ENCODE measurements at regions not wholly inside any gene's neighbourhood (a gene's known extent, or its start where the extent isn't known, plus 50 kb on each side); places are given as distances from the start of the nearest gene placed in this dataset.
"Not testable (repeated sequence)": the region's sequence is repeated elsewhere in the genome, so short reads cannot be mapped to it uniquely, and the experiment has no call there.

DNA sequence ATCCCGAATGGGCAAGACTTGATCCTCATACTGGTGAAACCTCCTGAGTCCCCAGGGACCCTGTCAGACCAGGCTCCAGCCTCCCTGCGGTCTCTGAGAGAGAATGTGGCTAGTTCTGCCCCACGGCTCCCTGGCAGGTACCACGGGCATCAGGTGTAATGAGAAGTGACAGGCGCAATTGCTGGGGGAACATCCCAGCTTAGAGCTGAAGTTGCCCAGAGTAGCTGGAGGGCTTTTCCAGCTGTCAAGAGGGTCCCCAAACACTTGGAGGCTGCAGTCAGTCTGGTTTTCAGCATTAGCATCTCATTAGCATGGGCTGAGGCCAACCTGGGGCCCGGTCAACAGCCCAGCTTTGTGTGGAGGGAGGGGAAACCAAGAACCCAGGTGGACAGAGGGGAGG lies 100.0 kb upstream of the TMEM132E start:
- 60 to 66% methylated on average over 4 to 6 of the region's 6 CpGs for WGBS, 2 donors
- no peaks in the 10 kb centered on the region for H3K9me3 ChIP-seq
- H3K36me3 ChIP-seq, result no peaks in the 10 kb centered on the region
- DNase-seq (no peak), ATAC-seq (ENCODE audit: low FRiP score in 2 of 2) (no peak)
- H3K4me3 ChIP-seq, result no peak overlapping the region
- TF ChIP-seq, protein P1, sequence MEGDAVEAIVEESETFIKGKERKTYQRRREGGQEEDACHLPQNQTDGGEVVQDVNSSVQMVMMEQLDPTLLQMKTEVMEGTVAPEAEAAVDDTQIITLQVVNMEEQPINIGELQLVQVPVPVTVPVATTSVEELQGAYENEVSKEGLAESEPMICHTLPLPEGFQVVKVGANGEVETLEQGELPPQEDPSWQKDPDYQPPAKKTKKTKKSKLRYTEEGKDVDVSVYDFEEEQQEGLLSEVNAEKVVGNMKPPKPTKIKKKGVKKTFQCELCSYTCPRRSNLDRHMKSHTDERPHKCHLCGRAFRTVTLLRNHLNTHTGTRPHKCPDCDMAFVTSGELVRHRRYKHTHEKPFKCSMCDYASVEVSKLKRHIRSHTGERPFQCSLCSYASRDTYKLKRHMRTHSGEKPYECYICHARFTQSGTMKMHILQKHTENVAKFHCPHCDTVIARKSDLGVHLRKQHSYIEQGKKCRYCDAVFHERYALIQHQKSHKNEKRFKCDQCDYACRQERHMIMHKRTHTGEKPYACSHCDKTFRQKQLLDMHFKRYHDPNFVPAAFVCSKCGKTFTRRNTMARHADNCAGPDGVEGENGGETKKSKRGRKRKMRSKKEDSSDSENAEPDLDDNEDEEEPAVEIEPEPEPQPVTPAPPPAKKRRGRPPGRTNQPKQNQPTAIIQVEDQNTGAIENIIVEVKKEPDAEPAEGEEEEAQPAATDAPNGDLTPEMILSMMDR (IDR thresholded peaks at IDR 0.05), result no peak
- H3K4me1 ChIP-seq, result no peaks in the 10 kb centered on the region
- no peaks in the 10 kb centered on the region for H3K27me3 ChIP-seq
- no peak overlapping the region for H3K27ac ChIP-seq

DNA sequence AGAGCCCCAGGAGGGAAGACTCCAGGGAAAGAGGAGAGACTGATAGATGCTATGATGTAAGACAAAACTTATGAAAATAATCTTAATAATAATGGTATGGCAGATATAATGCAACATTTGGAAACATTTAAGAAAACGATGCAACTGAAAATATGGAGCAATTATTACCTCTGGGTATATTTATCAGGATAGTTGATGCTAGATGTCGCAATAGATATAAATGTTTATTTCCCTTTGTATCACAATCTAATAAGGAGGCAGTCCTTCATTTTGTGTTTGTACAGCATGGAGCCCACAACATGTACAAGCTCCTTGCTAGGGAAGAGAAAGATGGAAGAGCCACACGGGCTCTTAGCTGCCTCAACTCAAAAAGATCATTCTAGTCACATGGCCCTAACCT lies 101.1 kb upstream of the TMEM132E start:
- TF ChIP-seq EP300 (IDR thresholded peaks at IDR 0.05), result no peak
- H3K27me3 ChIP-seq, result no peaks in the 10 kb centered on the region
- ATAC-seq (ENCODE audit: low FRiP score in 2 of 2) (no peak), DNase-seq (no peak)
- no peak overlapping the region for H3K4me3 ChIP-seq
- 71 to 83% methylated on average over 3 of the region's 3 CpGs for WGBS, 2 donors
- no peaks in the 10 kb centered on the region for H3K4me1 ChIP-seq
- H3K27ac ChIP-seq, result no peak overlapping the region
- no peaks in the 10 kb centered on the region for H3K36me3 ChIP-seq
- H3K9me3 ChIP-seq, result no peaks in the 10 kb centered on the region

DNA sequence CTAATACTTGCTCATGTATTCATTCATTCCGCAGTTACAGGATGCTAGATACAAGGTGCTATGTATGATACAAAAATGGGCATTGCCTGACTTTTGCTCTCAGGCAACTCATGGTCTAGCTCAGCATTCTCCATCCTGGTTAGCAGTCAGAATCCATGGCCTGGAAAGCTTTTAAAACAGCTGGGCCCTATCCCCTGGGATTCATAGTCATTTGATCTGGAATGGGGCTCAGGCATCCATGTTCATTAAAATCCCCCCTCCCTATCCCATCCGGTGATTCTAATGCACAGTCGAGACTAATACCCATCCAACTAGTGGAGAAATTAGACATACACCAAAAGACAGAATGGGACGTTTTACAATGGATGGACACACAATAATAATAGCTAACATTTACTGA lies 104.1 kb upstream of the TMEM132E start:
- 77 to 84% methylated on average over 4 of the region's 4 CpGs for WGBS, 2 donors
- no peaks in the 10 kb centered on the region for H3K4me1 ChIP-seq
- H3K27ac ChIP-seq, result no peak overlapping the region
- H3K27me3 ChIP-seq, result no peaks in the 10 kb centered on the region
- H3K4me3 ChIP-seq, result no peak overlapping the region
- no peak for TF ChIP-seq EP300 (IDR thresholded peaks at IDR 0.05)
- no peak for TF ChIP-seq POLR2A (IDR thresholded peaks at IDR 0.05)
- TF ChIP-seq, protein P1 (IDR thresholded peaks at IDR 0.05), result no peak
- TF ChIP-seq POLR2AphosphoS5 (IDR thresholded peaks at IDR 0.05), result no peak
- DNase-seq (no peak), ATAC-seq (ENCODE audit: low FRiP score in 2 of 2) (no peak)
- no peaks in the 10 kb centered on the region for H3K36me3 ChIP-seq
- H3K9me3 ChIP-seq, result no peaks in the 10 kb centered on the region

DNA sequence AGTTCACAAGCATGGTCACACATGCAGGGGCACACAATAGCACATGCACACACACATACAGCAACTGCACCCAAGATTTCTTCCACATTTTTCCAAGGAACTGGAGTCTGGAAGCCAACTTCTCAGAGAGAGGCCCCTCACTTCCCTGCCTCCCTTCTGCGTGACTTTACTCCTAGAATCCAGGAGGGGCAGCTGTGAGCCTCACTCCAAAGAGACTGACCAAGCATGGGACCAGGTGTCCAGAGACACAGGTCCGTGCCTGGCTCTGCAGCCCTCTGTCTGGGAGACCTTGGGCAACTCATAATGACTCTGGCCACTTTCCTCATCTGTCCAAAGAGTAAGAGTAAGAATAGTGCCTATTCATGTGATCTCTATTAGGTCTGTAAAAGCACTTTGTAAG lies 104.7 kb upstream of the TMEM132E start:
- WGBS, 2 donors, result 68 to 88% methylated on average over 1 to 2 of the region's 2 CpGs

DNA sequence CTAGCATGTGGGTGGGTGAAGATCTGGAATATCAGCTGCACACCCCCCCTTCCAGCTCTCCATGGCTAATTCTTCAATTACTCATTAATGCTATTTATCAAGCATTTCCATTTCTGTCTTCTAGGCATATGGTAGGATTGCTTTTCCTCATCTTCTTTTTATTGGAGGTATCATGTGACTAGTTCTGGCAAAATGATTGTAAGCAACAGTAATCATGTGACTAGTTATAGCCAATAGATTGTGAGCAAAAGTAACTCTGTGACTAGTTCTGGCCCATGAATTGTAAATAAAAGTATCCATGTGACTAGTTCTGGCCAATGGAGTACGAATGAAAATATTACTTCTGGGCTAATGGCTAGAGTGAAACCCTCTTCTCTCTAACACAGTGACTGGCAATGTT lies 107.0 kb upstream of the TMEM132E start:
- no peak for ATAC-seq (ENCODE audit: low FRiP score in 2 of 2)

More for the DNA sequence above, 104.7 kb upstream of the TMEM132E start:
- Histone ChIP-seq H3K27ac (no peak overlapping the region), H3K4me3 (no peak overlapping the region), H3K9me3 (no peaks in the 10 kb centered on the region), H3K27me3 (no peaks in the 10 kb centered on the region), H3K4me1 (no peaks in the 10 kb centered on the region), H3K36me3 (no peaks in the 10 kb centered on the region)
- TF ChIP-seq POLR2A (IDR thresholded peaks at IDR 0.05) (no peak), EP300 (IDR thresholded peaks at IDR 0.05) (no peak), POLR2AphosphoS5 (IDR thresholded peaks at IDR 0.05) (no peak)
- TF ChIP-seq, protein P1 (IDR thresholded peaks at IDR 0.05), result no peak
- no peak for ATAC-seq (ENCODE audit: low FRiP score in 2 of 2)
- no peak for DNase-seq

GRCh38 chr17:34471278-34471677 lies 108.1 kb upstream of the TMEM132E start:
- ATAC-seq (ENCODE audit: low FRiP score in 2 of 2); H3K27me3 ChIP-seq; H3K4me1 ChIP-seq; H3K9me3 ChIP-seq; DNase-seq; H3K27ac ChIP-seq; H3K4me3 ChIP-seq; H3K36me3 ChIP-seq: not testable (repeated sequence)
- WGBS, 2 donors, result 42 to 68% methylated on average over 4 of the region's 4 CpGs

More for the DNA sequence above, 107.0 kb upstream of the TMEM132E start:
- Histone ChIP-seq H3K9me3 (no peaks in the 10 kb centered on the region), H3K4me3 (no peak overlapping the region), H3K4me1 (no peaks in the 10 kb centered on the region), H3K27ac (no peak overlapping the region), H3K27me3 (no peaks in the 10 kb centered on the region), H3K36me3 (no peaks in the 10 kb centered on the region)
- 75 to 92% methylated on average over 1 of the region's 1 CpG for WGBS, 2 donors
- DNase-seq, result no peak
- TF ChIP-seq, protein P1 (IDR thresholded peaks at IDR 0.05), result no peak
- no peak for TF ChIP-seq EP300 (IDR thresholded peaks at IDR 0.05)
- no peak for TF ChIP-seq POLR2A (IDR thresholded peaks at IDR 0.05)
- no peak for TF ChIP-seq POLR2AphosphoS5 (IDR thresholded peaks at IDR 0.05)
